GM18505 (cell line): ENCODE measurements at regions not wholly inside any gene's neighbourhood (a gene's known extent, or its start where the extent isn't known, plus 50 kb on each side); places are given as distances from the start of the nearest gene placed in this dataset.

Source experiments
- ATAC-seq: cut with Tn5 transposase; IDR thresholded peaks from one replicate; pipeline ENCODE4 v1.9.1; 2021; ENCODE audit not compliant: unreplicated experiment
- POLR2A ChIP-seq: IDR thresholded peaks from 4 replicates; pipeline ENCODE4 v1.6.1; 2011; ENCODE audit warnings: borderline replicate concordance; ENCODE audit not compliant: insufficient read depth, insufficient read length; ENCODE audit errors: extremely low read depth

- no peak for TF ChIP-seq POLR2A
- no peak for ATAC-seq
These were observed 468.3 kb downstream of the TBC1D22A start for GRCh38 chr22:47230741-47231140.

- no peak for ATAC-seq
- TF ChIP-seq POLR2A: no peak
These were observed 467.8 kb downstream of the TBC1D22A start for GRCh38 chr22:47230251-47230650.

- no peak for TF ChIP-seq POLR2A
- no peak for ATAC-seq
These were observed 466.3 kb downstream of the TBC1D22A start for GRCh38 chr22:47228767-47229166.

GRCh38 chr22:47225931-47226633, 463.6 kb downstream of the TBC1D22A start:
- ATAC-seq: no peak
- no peak for TF ChIP-seq POLR2A

- TF ChIP-seq POLR2A: no peak
- no peak for ATAC-seq
These were observed 462.9 kb downstream of the TBC1D22A start for GRCh38 chr22:47225080-47225930.
